H1 (cell line): ENCODE measurements at regions not wholly inside any gene's neighbourhood (a gene's known extent, or its start where the extent isn't known, plus 50 kb on each side); places are given as distances from the start of the nearest gene placed in this dataset.

Experiments used
- CBX8 ChIP-seq: fragments of 300-800, 300-1000 bp; sonication (generic); IDR thresholded peaks from 2 replicates; pipeline ENCODE4 v1.7.1; 2016; ENCODE audit warnings: low read depth, low read length, borderline replicate concordance
- CHD1 ChIP-seq: IDR thresholded peaks from 2 replicates; pipeline ENCODE4 v1.6.1; 2012; ENCODE audit warnings: low read depth, low read length, improper control_type of control experiment
- EP300 ChIP-seq, 2 experiments: IDR thresholded peaks; 1 replicate in 1 of 2; 2 replicates in 1 of 2; pipeline ENCODE4 v1.6.1; 2011 to 2012; ENCODE audit warnings: low read depth in 2 of 2, low read length in 2 of 2, mild to moderate bottlenecking in 2 of 2, borderline replicate concordance in 1 of 2, inconsistent platforms in 1 of 2, moderate library complexity in 1 of 2
- EZH2 ChIP-seq: fragments of 200-600 bp; sonication (generic); IDR thresholded peaks from 2 replicates; pipeline ENCODE4 v1.7.1; 2012; ENCODE audit warnings: low read depth, mild to moderate bottlenecking, moderate library complexity, low read length, inconsistent platforms; ENCODE audit not compliant: severe bottlenecking
- POLR2AphosphoS5 ChIP-seq: IDR thresholded peaks from 2 replicates; pipeline ENCODE4 v1.6.1; 2011; ENCODE audit warnings: low read depth, low read length
- RXRA ChIP-seq: IDR thresholded peaks from 2 replicates; pipeline ENCODE4 v1.6.1; 2011; ENCODE audit warnings: low read depth, mild to moderate bottlenecking, low read length, moderate library complexity; ENCODE audit not compliant: insufficient read depth
- SIRT6 ChIP-seq: IDR thresholded peaks from one replicate; pipeline ENCODE4 v1.7.1; 2012; ENCODE audit warnings: low read length, inconsistent platforms
- SUZ12 ChIP-seq: fragments of 200-600 bp; sonication (generic); IDR thresholded peaks from 2 replicates; pipeline ENCODE4 v1.6.1; 2012; ENCODE audit warnings: mild to moderate bottlenecking, inconsistent platforms, low read length, moderate library complexity, mixed read lengths
- YY1 ChIP-seq: IDR thresholded peaks from 2 replicates; pipeline ENCODE4 v1.6.1; 2011; ENCODE audit warnings: low read depth, mild to moderate bottlenecking, low read length
- TF ChIP-seq, protein P1 (sequence below): IDR thresholded peaks from 2 replicates; pipeline ENCODE4 v1.6.1; 2011; ENCODE audit warnings: low read length, improper control_type of control experiment
- TF ChIP-seq, protein P2 (sequence below), 3 experiments: IDR thresholded peaks; 1 replicate in 2 of 3; 2 replicates in 1 of 3; pipeline versions ENCODE4 v1.5.1 to v1.6.1; 2011; ENCODE audit warnings: low read length in 3 of 3, mild to moderate bottlenecking in 3 of 3, inconsistent platforms in 2 of 3, low read depth in 1 of 3, moderate library complexity in 1 of 3; ENCODE audit not compliant: insufficient read depth in 1 of 3; ENCODE audit errors: control extremely low read depth in 1 of 3

DNA sequence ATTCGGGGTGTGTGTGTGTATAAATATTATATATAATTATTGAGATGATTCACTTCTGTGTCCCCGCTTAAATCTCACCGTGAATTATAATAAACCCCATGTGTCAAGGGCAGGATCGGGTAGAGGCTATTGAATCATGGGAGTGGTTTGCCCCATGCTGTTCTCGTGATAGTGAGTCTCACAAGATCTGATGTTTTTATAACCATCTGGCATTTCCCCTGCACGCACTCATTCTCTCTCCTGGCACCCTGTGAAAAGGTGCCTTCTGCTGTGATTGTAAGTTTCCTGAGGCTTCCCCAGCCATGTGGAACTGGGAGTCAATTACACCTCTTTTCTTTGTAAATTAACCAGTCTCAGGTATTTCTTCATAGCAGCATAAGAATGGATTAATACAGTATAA, 851.4 kb upstream of the AGA start:
- TF ChIP-seq CBX8 (no peak), EP300 (IDR thresholded peaks at IDR 0.05; ENCODE audit: borderline replicate concordance in 1 of 2, low read depth in 2 of 2, low read length in 2 of 2) (no peak), SUZ12 (no peak), YY1 (no peak), CHD1 (no peak), SIRT6 (no peak), RXRA (no peak), EZH2 (no peak), POLR2AphosphoS5 (no peak)
- TF ChIP-seq, protein P1, sequence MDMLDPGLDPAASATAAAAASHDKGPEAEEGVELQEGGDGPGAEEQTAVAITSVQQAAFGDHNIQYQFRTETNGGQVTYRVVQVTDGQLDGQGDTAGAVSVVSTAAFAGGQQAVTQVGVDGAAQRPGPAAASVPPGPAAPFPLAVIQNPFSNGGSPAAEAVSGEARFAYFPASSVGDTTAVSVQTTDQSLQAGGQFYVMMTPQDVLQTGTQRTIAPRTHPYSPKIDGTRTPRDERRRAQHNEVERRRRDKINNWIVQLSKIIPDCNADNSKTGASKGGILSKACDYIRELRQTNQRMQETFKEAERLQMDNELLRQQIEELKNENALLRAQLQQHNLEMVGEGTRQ, result no peak
- TF ChIP-seq, protein P2, sequence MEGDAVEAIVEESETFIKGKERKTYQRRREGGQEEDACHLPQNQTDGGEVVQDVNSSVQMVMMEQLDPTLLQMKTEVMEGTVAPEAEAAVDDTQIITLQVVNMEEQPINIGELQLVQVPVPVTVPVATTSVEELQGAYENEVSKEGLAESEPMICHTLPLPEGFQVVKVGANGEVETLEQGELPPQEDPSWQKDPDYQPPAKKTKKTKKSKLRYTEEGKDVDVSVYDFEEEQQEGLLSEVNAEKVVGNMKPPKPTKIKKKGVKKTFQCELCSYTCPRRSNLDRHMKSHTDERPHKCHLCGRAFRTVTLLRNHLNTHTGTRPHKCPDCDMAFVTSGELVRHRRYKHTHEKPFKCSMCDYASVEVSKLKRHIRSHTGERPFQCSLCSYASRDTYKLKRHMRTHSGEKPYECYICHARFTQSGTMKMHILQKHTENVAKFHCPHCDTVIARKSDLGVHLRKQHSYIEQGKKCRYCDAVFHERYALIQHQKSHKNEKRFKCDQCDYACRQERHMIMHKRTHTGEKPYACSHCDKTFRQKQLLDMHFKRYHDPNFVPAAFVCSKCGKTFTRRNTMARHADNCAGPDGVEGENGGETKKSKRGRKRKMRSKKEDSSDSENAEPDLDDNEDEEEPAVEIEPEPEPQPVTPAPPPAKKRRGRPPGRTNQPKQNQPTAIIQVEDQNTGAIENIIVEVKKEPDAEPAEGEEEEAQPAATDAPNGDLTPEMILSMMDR (IDR thresholded peaks at IDR 0.05; ENCODE audit: control extremely low read depth in 1 of 3, insufficient read depth in 1 of 3, low read depth in 1 of 3, low read length in 3 of 3), result no peak
